ENCODE measurements at regions not wholly inside any gene's neighbourhood (a gene's known extent, or its start where the extent isn't known, plus 50 kb on each side); places are given as distances from the start of the nearest gene placed in this dataset.
"Not testable (repeated sequence)": the region's sequence is repeated elsewhere in the genome, so short reads cannot be mapped to it uniquely, and the experiment has no call there.

DNA sequence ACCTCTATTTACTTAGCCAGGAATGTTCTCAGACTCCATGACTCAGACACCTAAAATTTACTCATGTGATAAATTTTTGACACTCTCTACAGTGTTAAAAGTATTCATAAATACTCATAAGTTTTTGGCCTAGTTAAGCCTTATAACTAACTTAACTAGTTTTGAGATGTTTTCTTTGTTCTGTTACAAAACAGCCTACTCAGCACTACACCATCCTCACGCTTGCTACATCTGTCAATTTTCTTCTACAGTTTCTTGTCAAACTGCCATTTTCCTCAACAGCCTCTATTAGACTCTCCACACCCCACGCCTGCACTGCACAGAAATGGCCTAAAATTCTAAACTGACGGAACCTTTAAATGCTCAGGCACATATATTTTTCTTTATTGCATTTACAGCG is 195.5 kb downstream of the ANXA1 start:
- no peak for DNase-seq

DNA sequence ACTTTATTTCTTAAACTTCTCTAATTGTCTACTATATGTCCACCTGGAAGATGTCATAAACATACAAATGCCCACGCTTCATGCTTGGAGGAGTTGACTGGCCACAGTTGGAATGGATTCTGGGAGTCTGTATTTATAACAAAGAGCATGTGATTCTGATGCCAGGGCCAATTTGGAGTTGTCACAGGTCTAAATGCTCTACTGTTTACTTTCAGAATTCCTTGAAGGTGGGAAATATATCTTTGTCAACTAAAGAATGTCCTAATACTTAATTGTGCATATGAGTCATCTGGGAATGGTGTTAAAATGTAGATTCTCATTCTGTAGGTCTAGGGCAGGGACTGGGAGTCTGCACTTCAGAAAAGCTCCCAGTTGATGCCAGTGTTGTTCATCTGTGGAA is 196.1 kb downstream of the ANXA1 start:
- no peak for DNase-seq

DNA sequence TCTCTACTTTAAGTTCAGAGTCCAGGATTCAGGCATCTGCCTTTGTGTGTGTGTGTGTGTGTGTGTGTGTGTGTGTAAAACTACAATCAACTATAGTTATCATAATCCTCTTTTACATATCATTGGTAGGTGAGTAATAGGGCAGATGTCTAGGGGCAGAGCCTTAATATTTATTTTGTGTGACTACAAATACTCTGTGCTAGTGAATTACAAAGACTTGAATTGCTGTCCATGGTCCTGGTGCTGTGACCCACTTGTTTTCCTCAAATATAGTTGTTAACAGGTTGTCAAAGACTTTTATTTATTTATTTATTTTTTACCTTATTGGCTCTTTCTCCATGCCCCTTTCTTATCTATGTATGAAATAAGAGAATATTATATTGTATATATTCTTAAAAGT is 196.8 kb downstream of the ANXA1 start:
- DNase-seq = no peak

DNA sequence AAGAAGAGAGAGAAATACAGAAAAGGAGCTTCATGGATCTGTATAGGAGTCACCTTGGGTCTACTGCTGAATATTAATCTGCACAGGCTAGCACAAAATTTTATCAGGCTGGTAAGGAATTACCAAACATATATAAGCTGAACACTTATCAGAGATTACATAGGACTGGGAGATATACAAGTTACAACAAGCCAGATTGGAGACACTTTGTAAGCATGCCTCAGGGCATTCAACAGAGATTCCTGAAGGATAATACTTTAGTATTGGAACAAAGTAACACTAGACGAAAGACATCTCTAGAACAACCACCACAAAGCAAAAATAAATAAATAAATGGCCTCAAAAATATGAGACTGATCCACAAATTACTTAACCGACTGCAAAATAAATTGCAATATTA is 197.8 kb downstream of the ANXA1 start:
- DNase-seq = no peak

DNA sequence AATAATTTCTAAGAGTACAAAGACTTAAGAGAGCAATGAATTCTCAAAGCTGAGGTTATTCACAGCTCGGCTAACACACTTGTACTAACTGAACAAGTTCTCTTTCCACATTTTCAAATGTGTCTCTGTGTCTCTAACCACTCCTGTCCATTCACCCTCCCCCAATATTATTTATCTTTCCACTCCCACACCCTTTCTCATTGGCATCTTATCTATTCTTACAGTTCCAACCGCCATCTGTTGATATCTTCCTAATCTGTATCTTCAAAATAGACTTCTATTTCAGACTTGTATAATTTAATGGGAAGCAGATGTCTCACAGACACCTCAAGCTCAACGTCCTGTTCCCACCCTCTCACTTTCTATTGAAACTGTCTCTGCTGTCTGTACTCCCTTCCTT is 205.9 kb downstream of the ANXA1 start:
- DNase-seq = no peak

DNA sequence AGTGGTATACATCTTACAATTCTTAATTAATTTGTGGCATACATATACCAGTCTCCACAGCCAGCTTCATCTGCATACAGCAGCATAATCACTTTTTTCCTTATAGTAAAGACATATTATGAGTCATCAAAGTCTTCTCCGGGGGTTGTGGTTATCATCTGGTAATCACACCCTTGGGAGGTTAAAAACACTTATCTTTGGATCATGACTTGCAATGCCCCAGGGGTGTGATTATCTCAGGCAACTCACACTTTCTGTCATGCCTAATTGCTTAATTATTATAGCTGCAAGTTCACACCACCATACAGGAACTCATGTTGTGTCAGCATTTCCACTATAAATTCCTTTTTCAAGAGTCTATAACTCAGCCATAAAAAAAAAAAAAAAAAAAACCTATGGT is 218.4 kb downstream of the ANXA1 start:
- DNase-seq = no peak

DNA sequence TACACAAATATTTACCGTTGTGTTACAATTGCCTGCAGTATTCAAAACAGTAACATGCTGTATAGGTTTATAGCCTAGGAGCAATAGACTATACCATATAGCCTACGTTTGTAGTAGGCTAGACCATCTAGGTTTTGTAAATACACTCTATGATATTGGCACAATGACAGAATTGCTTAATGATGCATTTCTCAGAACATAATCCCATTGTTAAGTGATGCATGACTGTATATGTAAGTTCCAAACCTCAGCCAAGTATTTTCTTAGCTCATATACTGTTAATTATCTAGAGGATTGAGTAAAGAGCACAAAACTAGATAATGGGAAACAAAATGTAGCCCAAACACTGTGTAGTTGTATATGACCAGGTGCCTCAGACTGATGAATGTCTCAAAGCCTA is 220.1 kb downstream of the ANXA1 start:
- DNase-seq = no peak

DNA sequence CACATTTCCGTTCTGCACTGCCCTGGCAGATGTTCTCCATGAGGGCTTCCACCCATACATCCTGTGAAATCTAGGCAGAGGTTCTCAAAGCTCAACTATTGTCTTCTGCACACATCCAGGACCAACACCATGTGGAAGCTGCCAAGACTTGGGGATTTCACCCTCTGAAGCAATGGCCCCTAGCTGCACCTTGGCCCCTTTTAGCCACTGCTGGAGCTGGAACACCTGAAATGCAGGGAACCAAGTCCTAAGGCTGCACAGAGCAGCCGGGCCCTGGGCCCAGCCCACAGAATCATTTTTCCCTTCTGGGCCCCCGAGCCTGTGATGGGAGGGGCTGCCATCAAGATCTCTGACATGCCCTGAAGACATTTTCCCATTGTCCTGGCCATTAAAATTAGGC is 228.7 kb downstream of the ANXA1 start:
- no peak for DNase-seq

DNA sequence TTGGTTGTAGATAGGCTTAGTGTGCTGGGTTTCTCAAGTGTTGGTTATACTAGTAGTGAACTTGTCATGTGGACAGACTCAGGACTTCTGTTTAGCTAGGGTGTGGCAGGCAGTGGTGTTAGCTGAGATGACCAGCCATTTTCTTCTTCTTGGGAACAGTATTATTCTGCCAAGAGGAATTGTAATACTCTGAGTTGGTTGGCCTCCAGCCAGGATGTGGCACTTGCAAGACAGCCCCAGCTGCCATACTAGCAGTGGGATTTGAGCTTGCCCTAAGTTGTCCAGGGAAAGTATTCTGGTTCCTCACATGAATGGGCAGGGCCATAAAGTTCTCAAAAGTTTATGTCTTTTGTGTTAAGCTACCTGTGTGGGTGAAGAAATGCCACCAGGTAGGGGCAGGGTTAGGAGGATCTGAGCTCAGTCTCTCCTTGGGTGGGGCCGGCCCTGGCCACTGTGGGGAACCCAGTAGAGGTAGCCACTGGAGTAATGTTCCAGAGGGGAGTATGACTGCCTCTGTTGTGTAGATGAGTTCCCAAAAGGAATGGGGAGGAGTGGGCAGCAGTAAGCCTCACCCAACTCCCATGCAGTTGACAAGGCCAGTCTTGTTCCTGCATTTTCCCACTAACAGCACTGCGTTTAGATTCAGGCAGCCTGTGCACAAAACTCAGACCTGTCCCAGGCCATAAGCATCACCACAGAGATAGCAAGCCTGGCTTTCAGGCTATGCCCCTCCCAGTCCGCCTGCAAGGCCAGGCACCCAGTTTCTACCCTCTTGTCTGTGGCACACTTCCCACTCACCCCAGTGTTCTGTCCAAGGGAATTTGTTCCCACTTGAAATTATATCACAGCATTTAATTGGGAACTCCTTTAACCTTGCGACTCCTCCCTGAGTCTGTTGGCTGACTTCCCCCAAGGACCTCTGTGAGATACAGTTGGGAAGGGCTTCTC is 250.7 kb downstream of the ANXA1 start:
- DNase-seq = no peak

DNA sequence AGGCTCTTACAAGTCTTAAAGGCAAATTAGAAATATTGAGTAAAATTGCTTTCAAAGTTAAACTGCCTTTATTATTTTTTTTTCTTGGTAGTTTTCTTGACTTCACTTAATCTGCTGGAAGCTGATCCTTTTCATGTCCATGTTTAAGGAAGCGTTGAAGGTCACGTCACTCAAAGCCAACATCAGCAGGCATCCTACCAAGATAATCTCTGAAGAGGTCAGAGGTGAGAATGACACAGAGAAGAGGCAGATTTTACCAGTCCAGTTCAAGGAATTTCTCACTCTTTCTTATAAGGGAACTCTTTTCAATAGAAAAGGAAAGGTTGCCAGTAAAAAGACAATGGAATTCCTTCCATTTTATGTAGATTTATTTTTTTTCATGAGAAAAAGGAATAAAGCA is 259.8 kb downstream of the ANXA1 start:
- no peak for DNase-seq

DNA sequence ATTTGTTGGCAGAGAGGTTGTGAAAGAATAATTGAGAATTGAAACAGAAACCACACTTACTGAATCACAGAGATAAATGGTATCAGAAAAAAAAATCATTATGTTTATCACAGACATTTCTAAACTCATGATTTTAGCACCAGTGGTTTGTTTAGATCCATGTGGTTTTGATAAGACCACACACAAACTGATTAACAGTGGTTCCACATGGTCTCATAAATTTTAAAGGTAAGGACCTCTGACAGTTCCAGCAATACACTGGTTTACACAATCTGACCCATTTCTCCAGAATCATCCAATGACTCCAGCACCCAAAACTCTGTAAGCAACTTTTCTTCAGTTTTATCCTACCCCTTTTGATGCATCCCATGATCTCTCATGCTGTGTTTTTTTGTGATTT is 261.2 kb downstream of the ANXA1 start:
- no peak for DNase-seq

DNA sequence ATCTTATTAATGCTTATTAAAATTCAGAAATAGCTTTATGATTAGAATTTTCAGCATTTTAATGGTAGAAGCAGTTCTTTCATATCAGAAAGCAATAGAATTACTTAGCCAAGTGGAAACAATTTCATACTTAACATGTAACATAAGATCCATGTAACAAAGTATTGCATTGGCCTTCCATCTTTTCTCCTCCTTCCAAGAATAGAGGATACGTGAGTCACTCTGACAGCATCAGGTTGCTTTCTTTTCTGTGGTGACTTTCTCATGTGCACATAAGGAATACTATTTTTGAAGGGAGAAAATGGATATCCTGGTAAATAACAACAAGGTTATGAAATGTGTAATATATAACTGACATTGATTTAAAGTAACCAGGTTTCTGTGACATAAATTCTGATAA is 272.2 kb downstream of the ANXA1 start:
- DNase-seq = no peak

DNA sequence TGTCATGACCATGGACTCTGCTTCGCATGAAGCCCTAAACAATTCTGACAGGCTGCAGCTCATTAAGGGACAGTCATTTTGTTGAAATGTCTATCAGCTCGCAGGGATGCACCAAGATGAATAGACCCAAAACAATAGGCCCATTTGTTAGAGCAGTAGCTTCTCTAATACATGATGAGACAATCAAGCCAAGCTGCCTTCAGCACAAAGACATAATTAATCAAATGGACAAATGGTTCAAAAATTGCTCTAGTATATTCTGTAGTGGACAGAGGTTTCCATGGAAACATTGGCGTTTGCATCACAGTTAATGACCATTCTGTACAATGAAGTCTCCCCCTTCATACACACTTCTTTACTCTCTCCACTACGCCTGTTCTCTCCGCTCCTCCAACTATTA is 274.6 kb downstream of the ANXA1 start:
- no peak for DNase-seq

DNA sequence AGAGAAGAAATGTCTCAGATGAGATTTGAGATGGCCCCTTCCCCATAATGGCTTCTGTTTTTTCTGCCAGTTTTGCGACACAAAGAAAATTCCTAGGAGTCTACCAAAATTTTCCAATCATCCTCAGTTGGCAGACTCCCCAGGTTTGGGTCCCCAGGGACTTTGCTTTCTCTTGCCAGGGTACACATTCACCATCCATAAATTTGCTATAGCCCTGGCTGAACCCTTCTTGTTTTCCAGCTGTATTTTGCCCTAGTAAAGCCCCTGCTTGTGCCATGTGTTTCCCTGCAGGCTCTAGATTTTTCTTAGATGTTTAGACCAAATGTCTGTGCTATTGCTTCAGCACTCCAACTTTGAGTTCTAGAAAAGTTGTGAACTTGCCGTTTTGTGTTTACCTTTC is 283.2 kb downstream of the ANXA1 start:
- no peak for DNase-seq

DNA sequence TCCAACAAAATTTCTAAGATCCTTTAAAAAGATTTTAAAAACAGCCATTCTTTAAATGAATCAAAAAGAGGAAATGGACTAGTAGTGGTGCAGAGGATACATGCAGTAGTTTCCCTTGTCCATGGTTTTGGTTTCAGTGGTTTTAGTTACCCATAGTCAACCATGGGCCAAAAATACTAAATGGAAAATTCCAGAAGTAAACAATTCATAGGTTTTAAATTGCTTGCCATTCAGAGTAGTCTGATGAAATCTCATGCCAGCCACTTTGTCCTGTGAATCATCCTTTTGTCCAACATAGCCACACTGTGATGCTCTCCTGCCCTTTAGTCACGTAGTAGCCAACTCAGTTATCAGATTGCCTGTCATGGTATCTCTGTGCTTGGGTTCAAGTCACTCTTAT is 286.1 kb downstream of the ANXA1 start:
- DNase-seq = no peak

DNA sequence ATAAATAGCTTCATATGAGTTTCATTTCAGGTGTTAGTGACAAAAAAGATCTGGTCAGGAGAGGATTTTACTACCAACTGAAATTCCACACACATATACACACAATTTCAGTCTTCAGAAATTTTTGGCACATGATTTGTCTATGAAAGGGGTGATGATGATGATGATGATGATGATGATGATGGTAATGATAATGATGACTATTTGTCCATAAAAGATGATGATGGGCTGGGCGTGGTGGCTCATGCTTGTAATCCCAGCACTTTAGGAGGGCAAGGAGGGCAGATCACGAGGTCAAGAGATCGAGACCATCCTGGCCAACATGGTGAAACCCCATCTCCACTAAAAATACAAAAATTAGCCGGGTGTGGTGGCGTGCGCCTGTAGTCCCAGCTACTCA is 288.2 kb downstream of the ANXA1 start:
- not testable (repeated sequence) for DNase-seq

DNA sequence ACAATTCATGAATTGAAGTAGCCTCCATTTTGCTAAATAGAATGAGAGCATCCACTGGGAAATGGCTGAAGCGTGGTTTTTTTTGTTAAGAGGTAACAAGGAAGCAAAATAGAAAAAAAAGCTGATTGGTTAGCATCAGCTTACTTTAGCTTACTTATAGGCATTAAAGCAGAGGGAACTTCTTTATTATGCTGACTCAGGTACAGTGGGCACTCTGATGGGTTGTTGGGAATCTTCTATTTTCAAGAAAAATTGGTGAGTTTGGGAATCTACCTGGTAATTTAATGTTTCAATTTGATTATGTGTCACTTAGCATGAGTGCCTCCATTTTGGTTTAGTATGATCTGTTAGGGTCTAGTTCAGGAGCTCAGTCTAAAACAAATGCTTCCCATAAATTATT is 289.6 kb downstream of the ANXA1 start:
- no peak for DNase-seq

DNA sequence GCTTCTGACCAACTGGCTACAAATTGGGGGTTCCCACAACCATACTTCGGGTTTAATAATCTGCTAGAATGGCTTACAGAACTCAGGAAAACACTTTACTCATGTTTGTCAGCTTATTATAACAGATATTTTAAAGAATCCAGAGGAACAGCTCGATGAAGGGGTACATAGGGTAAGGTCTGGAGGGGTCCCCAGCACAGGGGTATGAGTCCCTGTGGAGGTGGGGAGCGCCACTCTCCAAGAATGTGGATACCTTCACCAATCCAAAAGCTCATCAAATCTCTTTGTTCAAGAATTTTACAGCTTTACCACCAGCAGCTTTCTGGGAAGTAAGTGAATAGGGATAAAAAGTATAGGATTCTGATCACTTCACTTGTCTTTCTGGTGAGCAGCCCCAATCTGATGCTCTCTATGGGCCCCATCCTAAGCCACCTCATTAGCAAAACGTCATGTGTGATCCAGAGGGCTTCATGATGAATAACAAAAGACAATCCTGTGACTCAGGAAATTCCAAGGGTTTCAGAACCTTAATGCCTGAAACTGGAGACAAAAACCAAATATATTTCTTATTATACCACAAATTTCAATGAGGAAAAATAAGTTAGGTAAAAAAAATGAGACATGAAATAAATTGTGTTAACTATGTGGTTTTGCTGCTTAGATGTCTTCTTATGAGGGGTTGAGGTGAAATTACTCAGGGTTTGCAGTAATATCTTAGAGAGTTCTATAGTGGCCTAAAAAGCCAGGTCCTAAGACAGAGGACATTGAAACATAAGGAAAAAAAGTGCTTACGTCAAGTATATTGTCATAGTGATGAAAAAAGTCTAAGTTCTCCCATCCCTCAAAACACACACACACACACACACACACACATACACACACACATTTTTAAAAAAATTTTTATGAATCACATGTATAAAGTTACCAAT is 290.5 kb downstream of the ANXA1 start:
- DNase-seq = no peak

DNA sequence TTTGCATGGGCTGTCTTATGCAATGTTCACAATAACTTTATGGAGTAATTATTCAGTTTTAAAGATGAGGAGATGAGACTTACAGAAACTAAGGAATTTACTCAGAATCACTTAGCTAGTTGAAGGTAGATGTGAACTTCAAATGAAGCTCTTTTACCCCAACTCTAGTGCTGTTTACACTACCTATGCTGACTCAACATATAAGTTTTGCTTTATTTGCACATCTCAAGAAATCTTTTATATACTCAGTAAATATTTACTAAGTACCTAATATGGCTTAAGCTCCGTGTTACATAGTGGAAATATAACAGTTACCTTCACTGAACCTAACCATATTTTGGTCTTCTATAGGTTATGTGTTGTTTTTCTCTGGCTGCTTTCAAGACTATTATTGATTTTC is 293.2 kb downstream of the ANXA1 start:
- no peak for DNase-seq

DNA sequence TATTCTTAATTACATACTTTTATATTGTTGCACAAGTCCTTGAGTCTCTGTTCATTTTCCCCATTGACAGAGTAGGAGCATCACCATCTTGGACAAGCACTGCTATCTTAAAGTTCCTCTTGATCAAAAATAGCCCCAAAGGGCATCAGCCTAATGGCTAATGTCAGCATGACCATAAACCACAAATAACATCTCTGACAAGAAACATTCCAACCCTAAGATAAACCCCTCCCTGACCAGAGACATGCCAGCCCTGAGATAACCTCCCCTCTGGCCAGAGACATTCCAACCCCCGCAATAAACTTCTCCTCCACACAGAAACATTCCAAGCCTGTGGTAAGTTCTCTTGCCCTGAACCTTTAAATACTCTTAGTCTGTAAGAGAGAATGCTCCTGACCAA is 293.7 kb downstream of the ANXA1 start:
- DNase-seq = not testable (repeated sequence)

DNA sequence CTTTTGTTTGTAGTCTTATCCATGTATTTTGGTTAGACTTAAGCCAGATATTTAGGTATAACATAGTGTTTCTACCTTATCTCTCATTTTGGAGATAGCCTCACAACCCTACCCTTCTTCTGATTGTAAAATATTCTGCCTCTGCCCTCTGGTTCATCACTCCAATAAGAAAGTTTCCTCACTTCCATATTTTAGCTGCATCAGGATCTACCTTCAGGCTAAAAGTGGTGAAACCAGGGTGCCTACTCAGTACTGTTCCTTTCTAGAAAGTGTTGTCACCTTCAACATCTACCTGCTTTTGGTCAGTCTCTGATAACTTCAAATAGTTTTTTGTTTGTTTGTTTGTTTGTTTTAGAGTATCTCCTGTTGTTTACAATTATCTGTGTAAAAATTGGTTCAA is 294.6 kb downstream of the ANXA1 start:
- DNase-seq = no peak

DNA sequence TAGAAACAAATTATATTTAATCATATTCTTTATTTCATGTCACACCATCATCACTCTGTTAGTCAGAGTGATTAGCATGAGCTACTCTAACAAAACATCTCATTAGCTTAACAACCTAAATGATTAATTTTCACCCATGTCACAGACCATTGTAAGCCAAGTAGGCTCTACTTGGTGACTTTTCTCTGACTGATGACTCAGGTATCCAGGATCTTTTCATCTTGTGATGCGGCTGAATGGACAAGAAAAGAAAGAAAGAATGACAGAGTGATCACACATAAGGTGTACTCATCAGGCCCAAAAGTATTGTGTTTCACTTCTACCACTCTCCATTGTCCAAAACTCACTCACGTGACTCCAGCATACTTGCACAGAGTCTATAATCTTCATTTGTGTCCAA is 299.3 kb downstream of the ANXA1 start:
- DNase-seq = no peak

DNA sequence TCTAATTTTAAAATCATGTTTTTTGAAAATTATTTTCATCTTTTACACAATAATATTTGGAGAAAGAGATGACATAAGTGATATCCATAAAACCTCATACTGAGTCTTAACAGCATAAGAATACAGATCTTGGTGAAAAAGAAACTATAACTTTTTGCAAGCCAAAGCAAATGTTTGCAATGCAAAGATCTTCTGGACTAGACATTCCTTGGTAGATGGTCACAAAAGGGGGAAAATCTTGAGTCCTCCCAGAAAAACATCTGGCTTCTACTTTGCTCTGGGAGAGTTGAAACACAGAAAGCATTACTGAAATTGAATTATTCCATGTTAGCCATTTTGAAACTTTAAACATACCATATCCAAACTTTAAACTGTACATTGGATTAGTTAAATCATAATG is 308.2 kb downstream of the ANXA1 start:
- no peak for DNase-seq

DNA sequence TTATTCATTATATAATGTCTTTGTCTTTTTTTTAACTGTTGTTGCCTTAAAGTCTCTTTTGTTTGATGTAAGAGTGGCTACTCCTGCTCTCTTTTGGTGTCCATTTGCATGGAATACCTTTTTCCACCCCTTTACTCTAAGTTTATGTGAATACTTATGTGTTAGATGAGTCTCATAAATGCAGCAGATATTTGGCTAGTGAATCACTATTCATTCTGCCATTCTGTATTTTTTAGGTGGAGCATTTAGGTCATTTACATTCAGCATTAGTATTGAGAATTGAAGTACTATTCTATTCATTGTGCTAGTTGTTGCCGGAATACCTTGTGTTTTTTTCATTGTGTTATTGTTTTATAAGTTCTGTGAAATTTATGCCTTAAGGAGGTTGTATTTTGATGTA is 317.1 kb downstream of the ANXA1 start:
- no peak for DNase-seq

Measured in NCI-H187 treated with DMSO at 0.1 percent for 48 hours (cell line).